Astrocyte (in vitro differentiated cells and primary cell): ENCODE measurements at regions not wholly inside any gene's neighbourhood (a gene's known extent, or its start where the extent isn't known, plus 50 kb on each side); places are given as distances from the start of the nearest gene placed in this dataset.

Experiments used
- DNase-seq: peaks from one replicate; pipeline ENCODE4 v3.0.0-alpha.2; 2010; ENCODE audit warnings: low read depth
- FAIRE-seq: peaks from 2 replicates; lab custom pipeline; 2011; peaks lifted over from hg19 to GRCh38; lab: Jason Lieb, UNC
- H2AFZ ChIP-seq: 2 replicates; pipeline ENCODE4 v1.6.0; 2012; ENCODE audit warnings: low read depth, low read length, inconsistent platforms
- H3K27ac ChIP-seq: 2 replicates; pipeline ENCODE4 v1.5.1; 2011; ENCODE audit warnings: low read depth, low read length, inconsistent platforms
- H3K27me3 ChIP-seq: 2 replicates; pipeline ENCODE4 v1.6.0; 2011; ENCODE audit warnings: low read length, inconsistent platforms; ENCODE audit not compliant: insufficient read depth
- H3K36me3 ChIP-seq: 2 replicates; pipeline ENCODE4 v1.5.1; 2011; ENCODE audit warnings: low read length, inconsistent platforms; ENCODE audit not compliant: insufficient read depth
- H3K4me1 ChIP-seq: 2 replicates; pipeline ENCODE4 v1.5.1; 2011; ENCODE audit warnings: low read length, inconsistent platforms; ENCODE audit not compliant: insufficient read depth
- H3K4me2 ChIP-seq: 2 replicates; pipeline ENCODE4 v1.6.0; 2012; ENCODE audit warnings: low read length, inconsistent platforms
- H3K4me3 ChIP-seq: 2 replicates; pipeline ENCODE4 v1.5.1; 2011; ENCODE audit warnings: low read depth, mild to moderate bottlenecking, low read length, inconsistent platforms; ENCODE audit not compliant: insufficient read depth
- H3K79me2 ChIP-seq: 2 replicates; pipeline ENCODE4 v1.6.0; 2012; ENCODE audit warnings: mild to moderate bottlenecking, low read length, inconsistent platforms; ENCODE audit not compliant: insufficient read depth
- H3K9ac ChIP-seq: 2 replicates; pipeline ENCODE4 v1.6.0; 2012; ENCODE audit warnings: mild to moderate bottlenecking, low read length, inconsistent platforms
- H3K9me3 ChIP-seq: 2 replicates; pipeline ENCODE4 v1.5.1; 2012; ENCODE audit warnings: low read depth, mild to moderate bottlenecking, low read length, inconsistent platforms; ENCODE audit not compliant: insufficient read depth
- H4K20me1 ChIP-seq: 2 replicates; pipeline ENCODE4 v1.6.0; 2012; ENCODE audit warnings: low read length, inconsistent platforms; ENCODE audit not compliant: insufficient read depth
- H3K27ac Mint-ChIP-seq: one replicate; pipeline ENCODE4 v1.8.0; 2021; ENCODE audit warnings: mild to moderate bottlenecking, mixed read lengths; ENCODE audit not compliant: unreplicated experiment
- H3K27me3 Mint-ChIP-seq: one replicate; pipeline ENCODE4 v1.8.0; 2021; ENCODE audit warnings: low read depth, mixed read lengths; ENCODE audit not compliant: unreplicated experiment
- H3K36me3 Mint-ChIP-seq: one replicate; pipeline ENCODE4 v1.8.0; 2021; ENCODE audit warnings: low read depth, mixed read lengths; ENCODE audit not compliant: unreplicated experiment
- H3K4me1 Mint-ChIP-seq: one replicate; pipeline ENCODE4 v1.8.0; 2021; ENCODE audit warnings: low read depth, mixed read lengths; ENCODE audit not compliant: unreplicated experiment
- H3K4me3 Mint-ChIP-seq: one replicate; pipeline ENCODE4 v1.8.0; 2021; ENCODE audit warnings: mild to moderate bottlenecking, moderate library complexity, mixed read lengths; ENCODE audit not compliant: unreplicated experiment
- H3K9me3 Mint-ChIP-seq: one replicate; pipeline ENCODE4 v1.8.0; 2021; ENCODE audit warnings: mild to moderate bottlenecking, mixed read lengths; ENCODE audit not compliant: unreplicated experiment
- CTCF ChIP-seq: IDR thresholded peaks from 2 replicates; pipeline ENCODE4 v1.5.1; 2011; ENCODE audit warnings: low read depth, mild to moderate bottlenecking, inconsistent platforms, low read length, moderate library complexity; ENCODE audit not compliant: insufficient read depth
- EZH2 ChIP-seq: IDR thresholded peaks from 2 replicates; pipeline ENCODE4 v1.6.1; 2012; ENCODE audit warnings: mild to moderate bottlenecking, low read length, inconsistent platforms; ENCODE audit not compliant: insufficient read depth

DNA sequence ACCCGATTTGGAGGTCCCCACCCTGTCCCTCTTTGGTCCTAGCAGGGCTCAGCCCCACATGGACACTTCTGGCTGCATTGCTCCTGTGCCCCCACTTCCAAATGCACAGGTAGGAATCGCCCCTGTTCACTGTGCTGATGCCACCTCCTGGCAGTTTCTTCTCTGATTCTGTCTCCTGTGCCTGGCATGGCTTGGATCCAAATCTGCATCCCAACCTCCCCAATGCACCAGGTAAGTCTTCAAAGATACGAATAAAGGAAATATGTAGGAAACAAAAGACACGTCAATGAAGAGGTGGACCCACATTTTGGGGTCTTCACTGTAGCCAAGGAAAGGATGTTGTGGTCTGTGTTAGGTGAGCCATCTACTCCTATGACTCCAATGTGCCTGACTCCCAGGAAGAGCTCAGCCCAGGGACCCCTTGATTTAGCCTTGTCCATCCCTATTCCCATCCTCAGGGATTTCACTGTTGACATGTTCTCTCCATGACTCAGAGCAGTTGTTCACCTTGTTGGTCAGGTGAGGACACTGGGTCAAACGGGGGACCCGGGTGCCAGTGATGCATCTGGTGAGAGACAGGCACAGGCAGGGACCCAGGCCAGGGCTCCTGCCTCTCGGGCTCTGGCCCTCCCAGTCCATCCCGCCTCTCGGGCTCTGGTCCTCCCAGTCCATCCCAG is 341.8 kb downstream of the CXCL12 start:
- Histone ChIP-seq H3K27ac (no peak overlapping the region), H3K4me1 (peaks cover 21% of the 10 kb centered on the region), H3K36me3 (no peaks in the 10 kb centered on the region), H3K9me3 (no peaks in the 10 kb centered on the region), H4K20me1 (no peaks in the 10 kb centered on the region), H2AFZ (no peak overlapping the region), H3K79me2 (no peaks in the 10 kb centered on the region), H3K4me3 (no peak overlapping the region), H3K27me3 (peaks cover 3% of the 10 kb centered on the region), H3K9ac (no peak overlapping the region), H3K4me2 (no peak overlapping the region)
- no peak overlapping the region for H3K27ac Mint-ChIP-seq
- H3K4me3 Mint-ChIP-seq, result no peak overlapping the region
- TF ChIP-seq CTCF (no peak), EZH2 (no peak)
- no peaks in the 10 kb centered on the region for H3K36me3 Mint-ChIP-seq
- peaks cover 7% of the 10 kb centered on the region for H3K4me1 Mint-ChIP-seq
- peaks cover 3% of the 10 kb centered on the region for H3K27me3 Mint-ChIP-seq
- FAIRE-seq (no peak), DNase-seq (no peak)
- peaks cover 2% of the 10 kb centered on the region for H3K9me3 Mint-ChIP-seq

DNA sequence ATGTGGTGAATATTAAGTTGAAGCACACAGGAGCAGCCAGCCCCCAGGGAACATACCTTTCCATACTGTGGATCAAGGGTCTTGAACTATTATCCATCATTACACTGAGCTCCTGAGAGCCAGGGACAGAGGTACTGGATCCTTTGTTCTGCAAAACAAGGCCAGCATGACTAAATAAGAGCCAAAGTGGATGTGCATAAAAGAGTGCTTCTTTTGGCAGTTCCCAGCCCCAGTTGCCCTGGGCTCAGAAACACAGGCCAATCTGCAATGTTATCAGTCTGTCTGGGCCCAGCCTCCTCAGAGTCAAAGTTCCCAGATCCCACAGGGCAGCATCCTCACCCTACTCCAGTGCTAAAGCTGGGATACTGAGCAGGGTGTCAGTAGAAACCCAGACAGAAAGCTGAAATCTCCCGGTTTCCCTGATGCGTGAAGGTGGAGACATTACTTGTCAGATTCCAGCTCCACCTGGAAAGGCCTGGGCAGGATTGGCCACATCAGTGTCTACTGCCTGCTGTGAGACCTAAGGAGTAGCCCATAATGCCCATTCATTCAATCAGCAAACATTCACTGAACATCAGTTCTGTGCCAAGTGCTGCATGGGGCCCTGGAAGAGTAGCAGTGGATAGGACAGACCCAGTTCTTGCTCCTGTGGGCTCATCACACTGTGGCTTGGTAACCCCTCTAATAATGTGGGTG is 342.7 kb downstream of the CXCL12 start:
- TF ChIP-seq CTCF (no peak), EZH2 (no peak)
- H3K4me2 ChIP-seq, result no peak overlapping the region
- no peaks in the 10 kb centered on the region for H3K36me3 ChIP-seq
- H3K9me3 Mint-ChIP-seq, result peaks cover 2% of the 10 kb centered on the region
- FAIRE-seq (no peak), DNase-seq (no peak)
- no peaks in the 10 kb centered on the region for H4K20me1 ChIP-seq
- H3K27ac ChIP-seq, result no peak overlapping the region
- no peaks in the 10 kb centered on the region for H3K36me3 Mint-ChIP-seq
- no peak overlapping the region for H3K27ac Mint-ChIP-seq
- H3K4me3 ChIP-seq, result no peak overlapping the region
- no peaks in the 10 kb centered on the region for H3K79me2 ChIP-seq
- peaks cover 7% of the 10 kb centered on the region for H3K4me1 Mint-ChIP-seq
- H3K9me3 ChIP-seq, result no peaks in the 10 kb centered on the region
- H3K27me3 Mint-ChIP-seq, result peaks cover 3% of the 10 kb centered on the region
- H3K9ac ChIP-seq, result no peak overlapping the region
- peaks cover 3% of the 10 kb centered on the region for H3K27me3 ChIP-seq
- H3K4me1 ChIP-seq, result peaks cover 21% of the 10 kb centered on the region
- no peak overlapping the region for H2AFZ ChIP-seq
- no peak overlapping the region for H3K4me3 Mint-ChIP-seq

- Histone ChIP-seq H3K4me3 (no peak overlapping the region), H3K79me2 (no peaks in the 10 kb centered on the region), H3K27me3 (peaks cover 3% of the 10 kb centered on the region), H3K9ac (no peak overlapping the region), H2AFZ (no peak overlapping the region), H3K9me3 (no peaks in the 10 kb centered on the region), H3K4me2 (no peak overlapping the region), H3K4me1 (peaks cover 9% of the 10 kb centered on the region), H4K20me1 (no peaks in the 10 kb centered on the region), H3K36me3 (no peaks in the 10 kb centered on the region), H3K27ac (no peak overlapping the region)
- Mint-ChIP-seq H3K27ac (no peak overlapping the region), H3K4me3 (no peak overlapping the region), H3K36me3 (no peaks in the 10 kb centered on the region), H3K4me1 (peaks cover 6% of the 10 kb centered on the region), H3K9me3 (peaks cover 2% of the 10 kb centered on the region), H3K27me3 (peaks cover 3% of the 10 kb centered on the region)
- FAIRE-seq, result peak; percentile 45
- TF ChIP-seq CTCF, result no peak
- DNase-seq, result peak; percentile 84
These were observed 345.3 kb downstream of the CXCL12 start for GRCh38 chr10:44039599-44039998.
